Large intestine (tissue), 3 donors: ENCODE measurements at regions not wholly inside any gene's neighbourhood (a gene's known extent, or its start where the extent isn't known, plus 50 kb on each side); places are given as distances from the start of the nearest gene placed in this dataset.
A peak's percentile ranks its signal among the peaks of the same experiment; 100 is the strongest.
"Not testable (repeated sequence)": the region's sequence is repeated elsewhere in the genome, so short reads cannot be mapped to it uniquely, and the experiment has no call there.

Source experiments
- DNase-seq, 2 donors: peaks; one replicate each; pipeline versions ENCODE4 v3.0.0 to v3.0.0-alpha.2; 2013
- H3K27ac ChIP-seq: one replicate; pipeline ENCODE4 v1.5.1; 2013; ENCODE audit warnings: low read length
- H3K27me3 ChIP-seq: 2 replicates; pipeline ENCODE4 v1.6.1; 2013; ENCODE audit warnings: low read length; ENCODE audit not compliant: control insufficient read depth, insufficient read depth
- H3K36me3 ChIP-seq: 2 replicates; pipeline ENCODE4 v1.6.1; 2013; ENCODE audit warnings: low read length; ENCODE audit not compliant: control insufficient read depth, insufficient read depth
- H3K4me1 ChIP-seq: one replicate; pipeline ENCODE4 v1.6.1; 2013; ENCODE audit warnings: low read length; ENCODE audit not compliant: control insufficient read depth, insufficient read depth
- H3K4me3 ChIP-seq: one replicate; pipeline ENCODE4 v1.5.1; 2013; ENCODE audit warnings: low read length
- H3K9me3 ChIP-seq: one replicate; pipeline ENCODE4 v1.6.1; 2013; ENCODE audit warnings: mild to moderate bottlenecking, low read depth, low read length, moderate library complexity; ENCODE audit not compliant: control insufficient read depth
- WGBS: methylation state at CpG from one replicate; pipeline ENCODE4 v1.1.5; 2013; ENCODE audit warnings: low lambda C conversion rate; ENCODE audit not compliant: insufficient coverage; 5-methylcytosine and 5-hydroxymethylcytosine counted together

GRCh38 chrX:9291629-9292028 is 173.2 kb upstream of the TBL1X start:
- H3K36me3 ChIP-seq: no peaks in the 10 kb centered on the region
- DNase-seq: peak in 1 of 2 donors; percentile 9
- WGBS: no CpG with 5 or more reads among the region's 22 CpGs
- H3K27ac ChIP-seq: no peak overlapping the region
- H3K4me1 ChIP-seq: no peaks in the 10 kb centered on the region
- H3K9me3 ChIP-seq: no peaks in the 10 kb centered on the region
- no peak overlapping the region for H3K4me3 ChIP-seq
- H3K27me3 ChIP-seq: peaks cover 18% of the 10 kb centered on the region

GRCh38 chrX:9293051-9293496 is 171.8 kb upstream of the TBL1X start:
- Histone ChIP-seq H3K9me3 (no peaks in the 10 kb centered on the region), H3K36me3 (no peaks in the 10 kb centered on the region), H3K27ac (no peak overlapping the region), H3K4me1 (no peaks in the 10 kb centered on the region), H3K4me3 (no peak overlapping the region), H3K27me3 (peaks cover 18% of the 10 kb centered on the region)
- no peak for DNase-seq
- no CpG with 5 or more reads among the region's 18 CpGs for WGBS

GRCh38 chrX:9293903-9294302 is 171.0 kb upstream of the TBL1X start:
- H3K27ac ChIP-seq: no peak overlapping the region
- H3K9me3 ChIP-seq: no peaks in the 10 kb centered on the region
- no peak overlapping the region for H3K4me3 ChIP-seq
- no peaks in the 10 kb centered on the region for H3K36me3 ChIP-seq
- H3K27me3 ChIP-seq: peaks cover 18% of the 10 kb centered on the region
- no CpG with 5 or more reads among the region's 6 CpGs for WGBS
- no peak for DNase-seq
- H3K4me1 ChIP-seq: no peaks in the 10 kb centered on the region

- Histone ChIP-seq H3K9me3 (no peaks in the 10 kb centered on the region), H3K27me3 (peaks cover 18% of the 10 kb centered on the region), H3K36me3 (no peaks in the 10 kb centered on the region), H3K27ac (no peak overlapping the region), H3K4me1 (no peaks in the 10 kb centered on the region), H3K4me3 (no peak overlapping the region)
- WGBS: no CpG with 5 or more reads among the region's 5 CpGs
- no peak for DNase-seq
Observed at GRCh38 chrX:9295551-9295950, 169.3 kb upstream of the TBL1X start.

GRCh38 chrX:9298221-9298620 is 166.6 kb upstream of the TBL1X start:
- Histone ChIP-seq H3K9me3 (no peaks in the 10 kb centered on the region), H3K27me3 (peaks cover 9% of the 10 kb centered on the region), H3K36me3 (no peaks in the 10 kb centered on the region), H3K27ac (no peak overlapping the region), H3K4me3 (no peak overlapping the region), H3K4me1 (no peaks in the 10 kb centered on the region)
- no peak for DNase-seq
- WGBS: no CpG with 5 or more reads among the region's 1 CpG

- not testable (repeated sequence) for H3K4me1 ChIP-seq, H3K4me3 ChIP-seq, DNase-seq, H3K27me3 ChIP-seq, H3K9me3 ChIP-seq, H3K36me3 ChIP-seq, H3K27ac ChIP-seq
- WGBS: no CpG with 5 or more reads among the region's 3 CpGs
Observed at GRCh38 chrX:9299681-9300080, 165.2 kb upstream of the TBL1X start.

GRCh38 chrX:9301836-9302235 is 163.0 kb upstream of the TBL1X start:
- H3K9me3 ChIP-seq: no peaks in the 10 kb centered on the region
- no peaks in the 10 kb centered on the region for H3K36me3 ChIP-seq
- no peak for DNase-seq
- H3K4me3 ChIP-seq: no peak overlapping the region
- H3K27ac ChIP-seq: no peak overlapping the region
- no peaks in the 10 kb centered on the region for H3K4me1 ChIP-seq
- no peaks in the 10 kb centered on the region for H3K27me3 ChIP-seq
- 100% methylated on average over 1 of the region's 2 CpGs for WGBS

- Histone ChIP-seq H3K4me3 (no peak overlapping the region), H3K27me3 (no peaks in the 10 kb centered on the region), H3K4me1 (no peaks in the 10 kb centered on the region), H3K36me3 (no peaks in the 10 kb centered on the region), H3K27ac (no peak overlapping the region), H3K9me3 (no peaks in the 10 kb centered on the region)
- no peak for DNase-seq
- WGBS: no CpG with 5 or more reads among the region's 4 CpGs
Observed at GRCh38 chrX:9302381-9302780, 162.5 kb upstream of the TBL1X start.

- no peak overlapping the region for H3K4me3 ChIP-seq
- no peaks in the 10 kb centered on the region for H3K36me3 ChIP-seq
- no peak for DNase-seq
- H3K27me3 ChIP-seq: no peaks in the 10 kb centered on the region
- no peaks in the 10 kb centered on the region for H3K4me1 ChIP-seq
- H3K27ac ChIP-seq: no peak overlapping the region
- no peaks in the 10 kb centered on the region for H3K9me3 ChIP-seq
- WGBS: no CpG with 5 or more reads among the region's 4 CpGs
Observed at GRCh38 chrX:9308426-9308825, 156.4 kb upstream of the TBL1X start.

GRCh38 chrX:9310616-9311015 is 154.2 kb upstream of the TBL1X start:
- WGBS: 60% methylated on average over 1 of the region's 2 CpGs
- H3K9me3 ChIP-seq: no peaks in the 10 kb centered on the region
- H3K36me3 ChIP-seq: no peaks in the 10 kb centered on the region
- H3K27me3 ChIP-seq: no peaks in the 10 kb centered on the region
- no peak for DNase-seq
- H3K4me1 ChIP-seq: no peaks in the 10 kb centered on the region
- H3K27ac ChIP-seq: no peak overlapping the region
- H3K4me3 ChIP-seq: no peak overlapping the region

- Histone ChIP-seq H3K27ac (no peak overlapping the region), H3K4me3 (no peak overlapping the region), H3K4me1 (no peaks in the 10 kb centered on the region), H3K36me3 (no peaks in the 10 kb centered on the region), H3K27me3 (no peaks in the 10 kb centered on the region), H3K9me3 (no peaks in the 10 kb centered on the region)
- no peak for DNase-seq
- no CpG with 5 or more reads among the region's 8 CpGs for WGBS
Observed at GRCh38 chrX:9311421-9312160, 153.3 kb upstream of the TBL1X start.
